HL-60/S4 treated with phorbol 12-myristate 13-acetate at 8.2 ng/mL for 4 days and 3 days (cell line): ENCODE measurements at regions not wholly inside any gene's neighbourhood (a gene's known extent, or its start where the extent isn't known, plus 50 kb on each side); places are given as distances from the start of the nearest gene placed in this dataset.

ENCODE experiments used
- in situ Hi-C: fragments of 300-500 bp; cut with MboI; formaldehyde crosslinking; loops from 2 replicates; pipeline ENCODE4 v1.15.0; 2022; ENCODE audit warnings: low sequenced_read_pairs

DNA sequence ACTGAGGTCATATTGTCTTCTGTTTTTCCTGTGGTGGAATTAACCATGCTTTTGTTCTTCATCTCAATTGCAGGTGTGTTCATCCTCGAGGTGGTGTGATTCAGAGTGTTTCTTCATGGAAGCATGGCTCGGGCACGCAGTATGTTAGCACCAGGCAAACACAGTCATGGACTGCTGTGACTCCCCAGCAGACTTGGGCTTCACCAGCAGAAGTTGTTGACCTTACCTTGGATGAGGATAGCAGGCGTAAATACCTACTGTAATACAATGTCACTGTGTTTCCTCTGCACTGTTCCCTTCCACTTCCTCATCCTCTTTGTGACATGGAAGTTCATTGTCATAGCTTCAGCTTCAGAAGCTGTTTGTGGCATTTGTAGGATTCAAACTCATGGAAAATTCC is 158.7 kb downstream of the HAUS1 start:
- in situ Hi-C loops = no loop called here

DNA sequence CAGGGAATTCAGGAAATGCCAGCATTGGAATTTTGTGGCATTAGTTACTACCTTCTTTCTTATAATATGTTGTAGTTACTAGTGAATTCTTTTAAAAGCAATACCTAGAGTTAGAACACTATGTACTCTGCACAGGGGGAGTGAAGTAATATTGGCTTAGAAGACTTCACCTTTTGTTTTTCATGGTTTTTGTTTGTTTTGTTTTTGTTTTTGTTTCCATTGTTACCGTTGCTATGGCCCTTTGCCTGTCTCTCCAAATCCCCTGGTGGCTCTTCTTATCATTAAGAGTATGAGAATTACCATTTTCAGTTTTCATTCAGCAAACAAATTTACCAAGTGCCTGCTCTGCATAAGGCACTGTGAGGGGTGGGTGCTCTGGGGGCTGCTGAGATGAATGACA is 160.1 kb downstream of the HAUS1 start:
- in situ Hi-C loops = no loop called here

DNA sequence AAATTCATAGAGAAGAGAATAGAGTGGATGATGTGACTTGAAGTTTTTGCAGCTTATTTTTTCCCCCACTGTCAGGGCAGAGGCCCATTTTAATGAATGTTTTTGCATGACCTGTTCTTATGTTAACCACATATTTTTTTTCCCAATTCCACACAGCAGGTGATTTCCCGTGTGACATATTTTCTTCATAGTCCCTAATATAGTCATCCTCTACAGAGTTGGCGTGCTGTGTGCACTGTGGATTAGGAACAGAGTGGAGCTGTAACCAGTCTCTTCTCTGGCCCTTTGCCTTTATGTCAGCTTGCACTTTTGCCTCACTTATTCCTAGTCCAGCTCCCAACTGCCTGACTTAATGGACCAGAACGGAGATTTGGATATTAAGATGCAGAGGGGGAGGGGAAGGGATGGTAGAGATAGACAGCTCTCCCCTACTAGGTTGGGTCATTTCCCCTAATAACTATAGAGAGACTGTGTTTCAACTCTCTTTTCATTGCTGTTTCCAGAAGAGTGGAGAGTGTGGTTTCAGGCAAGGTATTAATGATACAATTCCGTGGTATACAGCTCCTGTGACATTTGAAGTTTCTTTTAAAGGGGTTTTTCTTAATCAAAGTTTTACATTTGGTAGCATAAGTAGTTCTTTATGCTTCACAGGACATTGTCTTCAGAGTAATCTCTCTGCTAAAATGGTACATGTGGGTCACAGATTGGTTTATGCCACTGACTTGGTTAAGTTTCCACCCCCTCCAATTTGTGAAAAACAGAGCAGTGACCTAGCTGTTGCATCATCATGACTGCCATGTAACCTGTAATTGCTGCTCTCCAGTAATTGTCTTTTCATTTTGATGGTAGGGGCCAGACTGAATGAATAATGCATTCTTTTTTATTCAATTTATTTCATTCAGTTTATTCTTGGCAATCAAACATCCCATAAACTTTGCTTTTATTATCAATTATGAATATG is 161.3 kb downstream of the HAUS1 start:
- in situ Hi-C loops = no loop called here

DNA sequence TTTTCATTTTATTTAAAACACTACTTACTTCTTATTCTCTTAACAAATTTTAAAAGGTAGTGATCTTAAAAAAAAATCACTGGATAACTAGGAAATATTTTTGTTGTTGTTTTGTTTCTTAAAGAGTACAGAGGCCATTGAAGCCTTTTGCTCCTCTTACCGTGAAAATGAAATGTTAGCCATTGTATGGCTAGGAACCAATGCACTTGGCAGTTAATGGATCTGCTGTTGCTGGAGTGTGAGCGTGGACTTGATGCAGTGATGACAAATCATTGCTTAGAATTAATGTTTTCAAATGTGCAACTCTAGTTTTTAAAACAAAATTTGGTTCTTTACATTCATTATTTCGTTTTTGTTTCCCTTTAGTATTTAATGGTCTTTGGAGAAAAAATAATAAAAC is 162.3 kb downstream of the HAUS1 start:
- in situ Hi-C loops = no loop called here

DNA sequence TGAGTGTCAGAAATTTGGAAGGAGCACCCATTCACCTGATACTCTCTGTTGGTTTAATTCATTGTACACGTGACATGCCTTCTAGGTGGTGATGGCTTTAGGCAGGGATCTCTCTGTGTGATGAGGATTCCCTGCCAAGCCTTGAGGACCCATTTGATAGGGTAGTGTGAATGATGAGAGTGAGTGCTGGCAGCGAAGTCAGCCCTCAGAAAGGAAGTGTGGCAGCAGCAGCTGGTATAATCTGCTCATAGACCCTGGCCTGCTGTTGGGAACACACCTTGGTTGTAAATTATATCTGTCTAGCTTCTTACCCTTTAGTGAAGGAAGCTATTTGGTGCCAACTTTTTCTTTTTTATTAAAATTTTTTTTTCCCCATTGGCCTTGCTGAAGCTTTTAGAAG is 164.5 kb downstream of the HAUS1 start:
- in situ Hi-C loops = no loop called here

DNA sequence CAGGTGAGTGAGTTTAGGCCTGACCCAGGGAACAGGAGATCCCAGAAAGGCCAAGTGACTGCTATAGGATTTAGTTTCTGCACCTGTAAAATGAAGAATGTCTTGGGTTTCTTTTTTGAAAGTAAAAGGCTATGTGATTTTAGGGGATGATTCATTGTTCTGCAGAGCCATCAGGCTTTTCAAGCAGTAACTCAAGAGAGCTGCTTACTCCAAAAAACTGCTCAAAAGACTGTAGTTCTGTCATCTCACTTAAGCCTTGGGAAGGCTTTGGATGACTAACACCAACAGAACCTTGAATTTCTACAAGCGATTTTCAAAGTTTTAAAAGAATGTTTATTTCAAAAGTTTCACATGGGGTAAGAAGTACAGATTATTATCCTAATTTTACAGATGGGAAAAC is 165.1 kb downstream of the HAUS1 start:
- in situ Hi-C loops = no loop called here

DNA sequence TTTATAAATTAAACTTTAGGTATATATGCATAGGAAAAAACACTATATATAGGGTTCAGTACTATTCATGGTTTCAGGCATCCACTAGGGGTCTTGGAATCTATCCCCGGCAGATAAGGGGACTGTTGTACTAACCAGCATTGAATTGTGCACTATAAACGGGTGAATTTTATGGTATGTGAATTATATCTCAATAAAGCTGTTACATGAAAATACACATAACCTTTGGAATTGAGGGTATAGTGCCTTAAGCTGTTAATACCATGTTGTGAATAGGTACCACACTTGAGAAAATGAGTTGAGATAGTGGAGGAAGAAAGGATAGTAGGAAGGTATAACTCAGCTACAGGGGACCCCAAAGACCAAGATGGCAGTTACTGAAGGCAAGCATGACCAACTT is 167.3 kb downstream of the HAUS1 start:
- in situ Hi-C loops = no loop called here

DNA sequence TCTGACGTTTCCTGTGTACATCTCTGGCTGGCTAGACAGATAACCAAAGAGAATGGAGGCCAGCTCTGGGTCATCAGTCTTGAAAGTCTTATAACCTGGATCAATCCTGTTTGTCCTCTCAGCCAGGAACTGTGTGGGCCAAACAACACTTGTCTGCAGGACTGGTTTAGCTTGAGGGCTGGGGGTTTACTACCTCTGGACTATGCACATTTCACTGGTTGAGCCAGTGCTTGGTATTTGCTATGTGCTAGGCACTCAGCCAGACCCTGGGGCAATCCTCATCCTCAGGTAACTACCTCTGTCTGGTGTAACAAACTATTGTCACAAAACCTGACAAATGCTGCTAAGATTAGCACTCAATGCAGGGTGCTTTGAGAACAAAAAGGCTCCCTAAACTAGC is 169.7 kb downstream of the HAUS1 start:
- in situ Hi-C loops = no loop called here

DNA sequence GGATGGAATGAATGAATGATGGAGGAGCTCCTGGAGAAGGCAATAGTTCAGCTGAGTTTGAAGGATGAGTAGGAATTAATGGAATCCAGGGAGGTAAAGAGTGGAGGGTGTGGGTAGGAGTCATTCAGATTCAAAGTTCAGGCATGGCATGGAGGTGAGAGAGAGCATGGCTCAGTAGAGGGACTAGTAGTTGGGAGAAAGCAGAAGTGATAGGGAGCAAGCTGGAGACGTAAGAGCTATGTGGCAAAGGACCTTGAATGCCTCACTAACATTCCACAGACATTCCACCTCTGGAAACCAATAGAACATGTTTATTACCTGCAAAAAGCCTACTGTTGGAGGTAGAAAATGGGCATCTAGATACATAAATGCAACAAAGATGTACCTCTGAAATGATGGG is 170.1 kb downstream of the HAUS1 start:
- in situ Hi-C loops = no loop called here

DNA sequence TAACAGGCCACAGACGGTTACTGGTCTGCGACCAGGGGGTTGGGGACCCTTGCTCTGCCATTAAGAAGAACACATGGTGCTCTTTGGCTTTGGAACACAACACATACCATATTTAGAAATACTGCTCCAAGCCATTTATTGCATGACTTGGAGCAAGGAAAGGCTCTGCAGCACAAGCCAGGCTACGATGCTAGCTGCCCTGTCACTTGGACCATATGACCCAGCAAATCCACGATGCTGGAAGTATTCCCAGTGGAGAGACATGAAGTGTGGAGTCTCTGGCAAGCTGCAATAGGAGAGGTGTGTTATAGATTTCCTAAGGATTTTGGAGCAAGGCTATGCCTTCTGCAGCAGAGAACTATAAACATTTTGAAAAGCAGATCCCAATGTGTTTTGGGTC is 171.2 kb downstream of the HAUS1 start:
- in situ Hi-C loops = loop anchor here (25.0 kb wide), 1 partner anchor 387 kb away; the partner anchor contains the start of gene LOXHD1

DNA sequence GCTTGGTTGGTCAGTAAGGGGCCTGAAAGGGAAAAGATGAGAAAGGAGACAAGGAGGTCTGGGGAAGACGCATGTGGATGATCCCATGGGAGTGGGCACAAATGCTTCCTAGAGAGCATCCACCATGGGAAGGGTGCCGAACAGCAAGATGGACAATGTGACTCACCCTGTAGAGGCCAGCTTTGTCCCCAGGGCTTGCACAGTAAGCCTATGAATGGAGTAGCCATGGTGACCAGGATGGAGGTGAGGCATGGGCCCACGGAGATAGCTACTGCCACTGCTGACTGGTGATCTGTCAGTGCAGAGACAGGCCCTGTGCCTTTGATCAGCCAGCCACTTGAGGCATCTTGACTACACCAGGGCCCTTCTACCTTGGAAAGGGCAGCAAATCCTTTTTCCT is 172.6 kb downstream of the HAUS1 start:
- in situ Hi-C loops = loop anchor here (25.0 kb wide), 1 partner anchor 386 kb away; the partner anchor contains the start of gene LOXHD1

DNA sequence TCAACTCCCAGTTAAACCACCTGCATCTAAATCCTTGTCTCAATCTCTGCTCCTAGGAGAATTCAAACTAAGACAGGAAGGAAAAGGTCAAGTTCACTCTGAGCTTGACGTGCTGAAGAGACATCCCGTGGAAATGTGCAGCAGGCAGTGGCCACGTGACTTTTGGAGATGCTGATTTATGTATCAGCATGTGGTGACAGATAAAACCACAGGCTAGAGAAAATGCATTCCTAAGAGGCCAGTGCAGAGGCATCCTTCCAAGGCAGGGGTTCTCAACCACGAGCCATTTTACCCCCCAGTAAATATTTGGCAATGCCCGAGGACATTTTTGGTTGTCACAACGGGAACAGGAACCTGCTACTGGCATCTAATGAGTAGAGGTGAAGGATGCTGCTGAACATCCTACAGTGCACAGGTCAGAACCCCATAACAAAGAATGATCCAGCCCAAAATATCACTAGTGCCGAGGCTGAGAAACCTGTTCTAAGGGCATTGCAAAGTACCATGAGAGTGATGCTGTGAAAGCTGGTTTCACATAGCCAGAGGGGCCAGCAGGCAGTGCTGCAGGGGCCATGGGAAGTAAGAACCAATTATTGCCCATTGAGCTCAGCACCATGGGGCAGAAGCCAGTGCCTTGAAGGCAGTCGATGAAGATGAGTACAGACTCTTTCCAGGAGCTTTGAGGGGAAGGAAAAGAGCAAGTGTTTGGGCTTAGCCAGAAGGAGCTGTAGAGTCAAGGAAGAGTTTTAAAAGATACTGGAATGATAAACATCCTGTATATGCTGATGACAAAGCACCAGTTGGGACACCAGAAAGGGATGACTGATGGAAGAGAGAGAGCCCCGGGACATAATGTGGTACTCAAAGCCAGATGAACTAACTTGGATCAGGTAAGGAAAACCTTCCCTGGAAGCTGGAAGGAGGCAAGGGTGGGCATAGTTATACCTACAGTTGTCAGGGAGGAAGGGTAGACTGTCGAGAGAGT is 174.6 kb downstream of the HAUS1 start:
- in situ Hi-C loops = loop anchor here (25.0 kb wide), 1 partner anchor 384 kb away; the partner anchor contains the start of gene LOXHD1

DNA sequence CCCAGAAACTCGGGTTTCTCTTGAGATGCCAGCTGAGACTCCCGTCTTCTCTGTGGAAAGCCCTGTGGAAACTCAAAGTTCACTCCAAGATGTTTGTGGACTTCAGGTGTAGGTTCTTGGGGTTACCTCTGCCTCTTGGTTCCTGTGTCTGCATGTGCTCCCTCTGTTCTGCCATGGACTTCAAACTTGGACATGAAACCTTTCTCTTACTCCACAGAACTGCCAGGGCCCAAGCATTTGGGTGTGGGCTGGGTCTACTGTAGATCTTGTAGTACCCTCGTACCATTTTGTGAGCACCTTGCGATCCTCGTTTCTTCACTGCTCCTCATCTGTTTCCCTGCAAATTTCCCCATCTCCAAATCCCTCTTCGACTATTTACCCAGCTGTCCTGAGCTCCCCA is 175.5 kb downstream of the HAUS1 start:
- in situ Hi-C loops = loop anchor here (25.0 kb wide), 1 partner anchor 383 kb away; the partner anchor contains the start of gene LOXHD1

DNA sequence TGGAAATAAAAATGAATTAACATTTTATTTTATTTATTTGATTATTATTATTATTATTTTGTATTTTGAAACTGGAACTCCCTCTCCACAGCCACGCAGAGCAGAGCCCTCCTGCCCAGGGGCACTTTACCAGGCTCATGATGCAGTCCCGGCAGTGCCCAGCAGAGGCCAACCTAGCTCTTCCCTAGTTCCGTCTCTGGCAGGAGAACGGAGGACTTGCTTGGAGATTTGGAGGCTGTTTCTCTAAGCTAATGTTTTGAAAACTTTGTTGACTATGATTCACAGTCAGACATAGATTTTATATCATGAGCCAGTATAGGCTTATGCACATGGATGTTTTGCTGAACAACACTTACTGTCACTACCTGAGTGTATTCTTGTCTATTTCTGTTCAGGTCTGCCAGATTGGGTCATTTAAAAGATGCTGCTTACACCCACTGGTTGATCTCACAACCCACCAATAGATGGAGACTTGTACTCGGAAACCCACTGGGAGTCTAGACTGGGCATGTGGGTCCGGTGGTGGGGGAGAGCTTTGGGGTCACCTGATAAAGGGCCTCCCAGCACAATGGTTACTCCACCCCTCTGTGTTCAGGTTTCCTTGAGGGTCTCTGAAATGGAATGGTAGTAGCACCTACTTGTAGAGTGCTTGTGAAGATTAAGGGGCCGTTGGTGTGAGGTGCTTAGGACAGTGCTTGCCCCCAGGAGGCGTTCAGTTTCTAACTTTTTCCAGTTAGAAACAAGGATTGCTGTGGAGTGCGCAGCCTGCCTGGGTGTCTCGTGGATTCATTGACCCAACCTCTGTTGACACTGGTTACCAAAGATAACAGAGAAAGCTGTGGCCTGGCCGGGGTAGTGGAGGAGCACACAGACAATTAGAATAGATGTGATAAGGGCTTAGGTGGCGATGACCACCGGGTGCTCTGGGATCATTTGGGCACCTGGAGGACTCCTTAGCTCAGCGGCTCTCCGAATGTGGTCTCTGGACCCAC is 177.3 kb downstream of the HAUS1 start:
- in situ Hi-C loops = loop anchor here (25.0 kb wide), 1 partner anchor 381 kb away; the partner anchor contains the start of gene LOXHD1

DNA sequence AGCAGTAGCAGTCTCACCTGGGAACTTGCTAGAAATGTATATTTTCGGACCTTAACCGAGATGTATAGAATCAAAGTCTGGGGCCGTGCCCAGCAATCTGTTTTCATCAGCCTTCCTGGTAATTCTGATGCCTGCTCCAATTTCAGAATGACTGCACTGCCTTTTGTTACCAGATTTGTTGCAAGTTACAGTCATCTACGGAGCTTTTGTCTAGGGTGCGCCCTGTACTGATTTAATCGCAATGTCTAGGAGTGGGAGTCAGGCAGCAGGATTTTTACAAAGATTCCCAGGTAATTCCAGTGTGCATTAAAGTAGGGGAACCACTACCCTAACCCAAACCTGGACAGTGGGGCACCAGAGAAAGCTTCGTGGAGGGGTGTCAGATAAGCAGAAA is 178.0 kb downstream of the HAUS1 start:
- in situ Hi-C loops = loop anchor here (25.0 kb wide), 1 partner anchor 380 kb away; the partner anchor contains the start of gene LOXHD1

DNA sequence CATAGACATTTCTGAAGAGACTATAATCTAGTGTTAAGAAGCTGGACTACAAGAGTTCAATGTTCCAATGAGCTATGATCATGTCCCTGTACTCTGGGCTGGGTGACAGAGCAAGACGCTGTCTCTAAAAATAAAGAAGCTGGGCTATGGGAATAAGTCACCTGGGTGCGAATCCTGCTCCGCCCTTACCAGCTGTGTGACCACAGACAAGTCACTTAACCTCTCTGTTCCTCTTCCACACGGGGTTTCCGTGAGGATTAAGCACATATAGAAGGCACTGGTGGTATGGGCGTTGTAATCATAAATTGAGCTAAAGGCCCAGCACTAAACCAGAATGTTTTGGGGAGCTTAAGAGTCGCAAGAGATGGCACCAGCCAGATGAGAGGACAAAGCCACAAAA is 178.5 kb downstream of the HAUS1 start:
- in situ Hi-C loops = loop anchor here (25.0 kb wide), 1 partner anchor 380 kb away; the partner anchor contains the start of gene LOXHD1

DNA sequence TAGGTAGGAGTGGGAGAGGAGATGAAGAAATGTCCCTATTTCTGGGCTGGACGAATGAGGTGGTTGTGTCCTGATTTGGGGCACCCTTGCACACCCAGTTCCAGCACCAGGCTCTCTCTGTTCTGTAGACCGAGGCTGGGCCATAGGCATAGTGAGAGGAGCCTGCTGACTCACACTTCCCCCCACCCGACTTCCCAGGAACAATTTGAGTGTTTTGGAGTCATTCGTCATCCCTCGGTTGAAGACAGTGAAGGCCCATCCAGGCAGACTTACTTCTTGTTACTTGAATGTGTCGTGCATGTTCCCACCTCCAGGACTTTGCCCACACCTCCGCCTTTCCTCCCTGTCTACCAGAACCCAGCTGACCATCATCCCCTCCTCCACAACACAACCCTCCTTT is 179.1 kb downstream of the HAUS1 start:
- in situ Hi-C loops = loop anchor here (25.0 kb wide), 1 partner anchor 379 kb away; the partner anchor contains the start of gene LOXHD1

DNA sequence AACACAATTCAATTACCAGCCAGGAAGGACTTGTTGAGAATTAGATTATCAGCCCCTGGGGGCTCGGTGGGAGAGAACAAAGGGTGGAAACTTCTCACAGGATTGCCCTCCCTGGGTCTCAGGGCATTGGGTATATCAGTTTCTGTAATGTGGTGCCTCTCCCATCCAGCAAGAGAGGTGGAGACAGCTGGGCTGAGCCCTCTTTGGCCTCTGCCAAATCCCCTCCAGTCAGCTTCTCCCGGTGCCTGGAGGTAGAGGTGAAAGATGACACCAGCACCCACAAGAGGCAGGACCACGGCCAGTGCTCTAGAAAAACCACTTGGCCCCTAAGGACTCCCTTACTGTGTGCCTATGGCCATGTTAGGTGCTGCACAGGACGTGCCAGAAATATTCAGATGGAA is 179.7 kb downstream of the HAUS1 start:
- in situ Hi-C loops = loop anchor here (25.0 kb wide), 1 partner anchor 378 kb away; the partner anchor contains the start of gene LOXHD1

DNA sequence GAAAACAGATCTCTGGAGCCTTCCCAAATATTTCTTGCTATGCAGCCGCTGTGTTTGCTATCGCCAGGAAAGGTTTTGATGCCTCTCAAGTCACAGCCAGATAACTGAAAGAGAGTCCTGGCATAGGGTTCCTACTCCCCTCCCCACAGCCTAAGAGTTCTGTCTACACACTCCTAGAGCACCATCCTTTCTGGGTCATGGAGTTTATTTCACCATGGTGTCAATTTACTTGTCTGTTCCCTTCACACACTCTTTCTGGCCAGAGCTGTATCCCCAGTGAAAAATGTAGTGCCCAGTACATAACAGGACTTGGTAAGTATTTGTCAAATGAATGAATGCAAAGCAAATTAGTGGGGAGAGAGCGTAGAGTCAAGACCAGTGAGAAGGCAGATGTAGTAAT is 185.3 kb downstream of the HAUS1 start:
- in situ Hi-C loops = loop anchor here (25.0 kb wide), 1 partner anchor 373 kb away; the partner anchor contains the start of gene LOXHD1
